OCI-LY7 (cell line): ENCODE measurements at regions not wholly inside any gene's neighbourhood (a gene's known extent, or its start where the extent isn't known, plus 50 kb on each side); places are given as distances from the start of the nearest gene placed in this dataset.
A peak's percentile ranks its signal among the peaks of the same experiment; 100 is the strongest.

ENCODE experiments used
- BruUV-seq: library from RNA; stranded (reverse); fragments of 400-500 nt; replicated peaks from 2 replicates; lab custom pipeline; 2021; lab: Mats Ljungman, UMichigan
- CTCF ChIA-PET: fragments of 300-600 bp; sonication (Branson Sonifier 250); formaldehyde crosslinking; loops from one replicate; lab custom pipeline; 2022; ENCODE audit warnings: antibody characterized with exemption; ENCODE audit not compliant: unreplicated experiment; lab: Charles Lee
- POLR2A ChIA-PET: fragments of 300-600 bp; sonication (Branson Sonifier 250); formaldehyde crosslinking; loops from one replicate; lab custom pipeline; 2022; ENCODE audit warnings: antibody characterized with exemption; lab: Charles Lee
- DNase-seq: peaks from one replicate; pipeline ENCODE4 v3.0.0-alpha.2; 2015; ENCODE audit warnings: low spot score
- H2AFZ ChIP-seq: fragments of 200-600 bp; sonication (generic), shearing (Covaris generic); 2 replicates; pipeline ENCODE4 v1.6.1; 2014; ENCODE audit warnings: mild to moderate bottlenecking, antibody characterized with exemption, low read length, moderate library complexity
- H3K27ac ChIP-seq: fragments of 200-600 bp; sonication (generic); 2 replicates; pipeline ENCODE4 v1.5.1; 2014; ENCODE audit warnings: mixed run types, low read depth, mild to moderate bottlenecking, moderate library complexity, low read length, inconsistent platforms; ENCODE audit not compliant: poor library complexity, severe bottlenecking
- H3K36me3 ChIP-seq: fragments of 200-600 bp; sonication (generic); 2 replicates; pipeline ENCODE4 v1.6.1; 2014; ENCODE audit warnings: mild to moderate bottlenecking, antibody characterized with exemption, low read length, moderate library complexity, mixed read lengths; ENCODE audit not compliant: insufficient read depth
- H3K4me1 ChIP-seq: fragments of 200-600 bp; sonication (generic); 2 replicates; pipeline ENCODE4 v1.5.1; 2014; ENCODE audit warnings: mild to moderate bottlenecking, low read length; ENCODE audit not compliant: insufficient read depth, poor library complexity, severe bottlenecking
- H3K4me2 ChIP-seq: fragments of 200-600 bp; sonication (generic); 2 replicates; pipeline ENCODE4 v1.6.1; 2014; ENCODE audit warnings: mild to moderate bottlenecking, low read length
- H3K4me3 ChIP-seq: fragments of 200-600 bp; sonication (generic); 2 replicates; pipeline ENCODE4 v1.5.1; 2014; ENCODE audit warnings: mild to moderate bottlenecking, low read depth, low read length; ENCODE audit not compliant: poor library complexity, severe bottlenecking
- H3K79me2 ChIP-seq: fragments of 200-600 bp; sonication (generic); 2 replicates; pipeline ENCODE4 v1.6.1; 2016; ENCODE audit warnings: low read depth, mild to moderate bottlenecking, low read length, moderate library complexity, mixed read lengths; ENCODE audit not compliant: insufficient read depth
- H3K9me2 ChIP-seq: fragments of 200-600 bp; sonication (generic); 2 replicates; pipeline ENCODE4 v1.6.1; 2016; ENCODE audit warnings: mild to moderate bottlenecking, low read length, mixed read lengths; ENCODE audit not compliant: insufficient read depth
- H3K9me3 ChIP-seq: fragments of 200-600 bp; sonication (generic); 2 replicates; pipeline ENCODE4 v1.6.1; 2014; ENCODE audit warnings: mild to moderate bottlenecking, mixed run types, low read length, mixed read lengths
- H4K20me1 ChIP-seq: fragments of 200-600 bp; sonication (generic); 2 replicates; pipeline ENCODE4 v1.6.1; 2014; ENCODE audit warnings: mild to moderate bottlenecking, antibody characterized with exemption, low read length, moderate library complexity, mixed read lengths; ENCODE audit not compliant: insufficient read depth
- EZH2phosphoT487 ChIP-seq: fragments of 200-600 bp; sonication (generic); IDR thresholded peaks from 2 replicates; pipeline ENCODE4 v1.6.1; 2018; ENCODE audit warnings: low read depth, borderline replicate concordance, mild to moderate bottlenecking, mixed run types, antibody characterized with exemption, low read length, moderate library complexity, mixed read lengths
- intact Hi-C: fragments of 100-400 bp; cut with micrococcal nuclease; formaldehyde crosslinking; loops from one replicate; pipeline ENCODE4 v1.10.0; 2022; ENCODE audit not compliant: unreplicated experiment
- TF ChIP-seq, protein P1 (sequence below): fragments of 200-600 bp; sonication (generic); conservative IDR thresholded peaks from 2 replicates; pipeline ENCODE4 v1.5.1; 2014; ENCODE audit warnings: mild to moderate bottlenecking, antibody characterized with exemption, low read length, moderate library complexity, mixed read lengths

GRCh38 chr4:17323554-17324385 is 188.1 kb downstream of the QDPR start:
- Histone ChIP-seq H3K4me3 (no peak overlapping the region), H3K9me2 (no peaks in the 10 kb centered on the region), H3K36me3 (no peaks in the 10 kb centered on the region), H3K4me1 (peaks cover 22% of the 10 kb centered on the region), H3K27ac (no peak overlapping the region), H2AFZ (peak overlapping the region; percentile 53; the same call in 1 of the 2 replicates), H3K9me3 (no peaks in the 10 kb centered on the region; the same call in 1 of the 2 replicates), H4K20me1 (no peaks in the 10 kb centered on the region), H3K4me2 (no peak overlapping the region), H3K79me2 (no peaks in the 10 kb centered on the region)
- TF ChIP-seq, protein P1, sequence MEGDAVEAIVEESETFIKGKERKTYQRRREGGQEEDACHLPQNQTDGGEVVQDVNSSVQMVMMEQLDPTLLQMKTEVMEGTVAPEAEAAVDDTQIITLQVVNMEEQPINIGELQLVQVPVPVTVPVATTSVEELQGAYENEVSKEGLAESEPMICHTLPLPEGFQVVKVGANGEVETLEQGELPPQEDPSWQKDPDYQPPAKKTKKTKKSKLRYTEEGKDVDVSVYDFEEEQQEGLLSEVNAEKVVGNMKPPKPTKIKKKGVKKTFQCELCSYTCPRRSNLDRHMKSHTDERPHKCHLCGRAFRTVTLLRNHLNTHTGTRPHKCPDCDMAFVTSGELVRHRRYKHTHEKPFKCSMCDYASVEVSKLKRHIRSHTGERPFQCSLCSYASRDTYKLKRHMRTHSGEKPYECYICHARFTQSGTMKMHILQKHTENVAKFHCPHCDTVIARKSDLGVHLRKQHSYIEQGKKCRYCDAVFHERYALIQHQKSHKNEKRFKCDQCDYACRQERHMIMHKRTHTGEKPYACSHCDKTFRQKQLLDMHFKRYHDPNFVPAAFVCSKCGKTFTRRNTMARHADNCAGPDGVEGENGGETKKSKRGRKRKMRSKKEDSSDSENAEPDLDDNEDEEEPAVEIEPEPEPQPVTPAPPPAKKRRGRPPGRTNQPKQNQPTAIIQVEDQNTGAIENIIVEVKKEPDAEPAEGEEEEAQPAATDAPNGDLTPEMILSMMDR, result no peak
- TF ChIP-seq EZH2phosphoT487, result no peak
- BruUV-seq, result no TSS peak
- CTCF ChIA-PET, result interaction anchor here (1.0 kb wide), 1 partner anchor 124 kb away, joined by 3 read pairs; no protein-coding TSS in a partner anchor
- no peak for DNase-seq
- intact Hi-C loops, result loop anchor here (1.0 to 5.0 kb wide), 4 partner anchors 43 to 1031 kb away; no protein-coding TSS in a partner anchor
- POLR2A ChIA-PET, result interaction anchor here (0.6 to 1.3 kb wide), 4 partner anchors 13 to 405 kb away, joined by 3 to 4 read pairs (median 3); no protein-coding TSS in a partner anchor

GRCh38 chr4:17322514-17322913 is 189.4 kb downstream of the QDPR start:
- POLR2A ChIA-PET, result interaction anchor here (0.5 to 1.0 kb wide), 3 partner anchors 13 to 84 kb away, joined by 3 to 4 read pairs (median 3); no protein-coding TSS in a partner anchor
- no TSS peak for BruUV-seq
- no peak for TF ChIP-seq EZH2phosphoT487
- TF ChIP-seq, protein P1, result no peak

More at GRCh38 chr4:17322514-17322913, 189.4 kb downstream of the QDPR start:
- Histone ChIP-seq H3K27ac (no peak overlapping the region), H2AFZ (no peak overlapping the region), H3K4me2 (no peak overlapping the region), H3K4me1 (peaks cover 10% of the 10 kb centered on the region), H3K9me2 (no peaks in the 10 kb centered on the region), H3K36me3 (no peaks in the 10 kb centered on the region), H3K79me2 (no peaks in the 10 kb centered on the region), H3K4me3 (no peak overlapping the region), H4K20me1 (no peaks in the 10 kb centered on the region), H3K9me3 (no peaks in the 10 kb centered on the region; the same call in 1 of the 2 replicates)
- intact Hi-C loops, result loop anchor here (5.0 kb wide), 1 partner anchor 1030 kb away; no protein-coding TSS in a partner anchor
- CTCF ChIA-PET, result interaction anchor here (0.7 kb wide), 1 partner anchor 144 kb away, joined by 3 read pairs; no protein-coding TSS in a partner anchor
- no peak for DNase-seq
